ENCODE measurements at regions not wholly inside any gene's neighbourhood (a gene's known extent, or its start where the extent isn't known, plus 50 kb on each side); places are given as distances from the start of the nearest gene placed in this dataset.

DNA sequence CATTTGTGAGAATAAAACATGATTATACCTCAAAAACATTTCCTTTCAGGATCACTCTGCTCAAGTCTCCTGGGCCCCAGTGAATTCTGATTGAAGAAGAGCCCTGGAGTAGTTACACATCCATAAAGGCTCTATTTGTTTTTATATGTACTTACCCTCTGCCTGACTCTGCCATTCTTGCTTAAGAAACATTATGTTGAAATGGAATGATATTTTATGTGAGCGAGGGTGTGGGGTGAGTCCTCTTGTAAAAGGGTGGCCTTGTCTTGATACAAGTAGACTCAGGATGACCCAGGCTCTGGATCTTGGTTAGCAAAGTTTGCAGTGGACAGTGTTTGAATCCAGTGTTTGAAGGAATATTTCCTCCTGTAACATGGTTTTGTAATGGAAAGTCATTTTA lies 215.4 kb upstream of the PREP start:
- TF ChIP-seq CTCF (IDR thresholded peaks at IDR 0.05) (no peak), EP300 (IDR thresholded peaks at IDR 0.05) (no peak), POLR2A (IDR thresholded peaks at IDR 0.05) (no peak)
